Head of caudate nucleus (tissue), 42 donors: ENCODE measurements at regions not wholly inside any gene's neighbourhood (a gene's known extent, or its start where the extent isn't known, plus 50 kb on each side); places are given as distances from the start of the nearest gene placed in this dataset.
"Not testable (repeated sequence)": the region's sequence is repeated elsewhere in the genome, so short reads cannot be mapped to it uniquely, and the experiment has no call there.

ENCODE experiments used
- DNase-seq, 42 donors: peaks; one replicate each; pipeline versions ENCODE4 v3.0.0 to v3.0.0-alpha.2; 2020 to 2021; ENCODE audit warnings: mixed read lengths in 7 of 42
- intact Hi-C: fragments of 100-400 bp; cut with DNase I; formaldehyde crosslinking; loops from one replicate; pipeline ENCODE4 v1.15.0; 2022

DNA sequence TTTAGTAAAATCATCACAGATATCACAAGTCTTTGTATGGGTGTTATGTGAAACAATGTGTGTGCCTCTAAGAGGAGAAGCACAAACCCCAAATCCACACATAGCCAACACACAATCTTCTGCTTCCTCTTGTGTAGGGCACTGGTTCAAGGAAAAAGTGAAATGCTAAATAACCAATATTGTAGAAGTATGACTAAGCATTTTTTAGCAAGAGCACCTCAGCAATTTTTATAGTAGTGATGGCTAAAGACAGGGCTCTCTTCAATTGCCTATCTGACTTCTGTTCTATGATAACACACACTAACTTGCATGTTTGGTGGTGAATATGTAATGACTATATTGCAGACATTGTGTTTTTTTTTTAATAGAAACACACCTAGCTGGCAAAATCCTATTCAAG, 997.9 kb upstream of the ALCAM start:
- no peak for DNase-seq
- intact Hi-C loops, result no loop called here

GRCh38 chr3:104385421-104385820, 981.3 kb upstream of the ALCAM start:
- intact Hi-C loops, result no loop called here
- DNase-seq, result peak in 19 of 42 donors; percentile 4 to 50 (median 13)

- intact Hi-C loops, result no loop called here
- no peak for DNase-seq
Measured at GRCh38 chr3:104388619-104389018, 978.1 kb upstream of the ALCAM start.

DNA sequence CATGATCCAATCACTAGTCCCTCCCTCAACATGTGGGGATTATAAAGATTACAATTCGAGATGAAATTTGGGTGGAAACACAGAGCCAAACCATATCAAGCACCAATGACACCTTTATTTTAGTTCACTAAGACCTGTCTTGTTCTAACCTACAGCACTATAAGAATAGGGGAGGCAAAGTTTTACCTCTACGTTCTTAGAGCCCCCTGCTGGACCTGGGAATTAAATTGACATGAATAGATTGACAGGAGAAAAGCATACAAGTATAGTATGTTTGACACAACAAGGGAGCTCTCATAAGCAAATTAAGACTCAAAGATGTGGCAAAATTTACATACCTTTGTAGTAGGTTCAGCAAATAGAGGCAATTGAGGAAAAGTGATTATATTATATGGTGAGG, 974.4 kb upstream of the ALCAM start:
- intact Hi-C loops, result no loop called here
- no peak for DNase-seq

GRCh38 chr3:104396974-104397669, 969.6 kb upstream of the ALCAM start:
- intact Hi-C loops, result no loop called here
- DNase-seq, result no peak

DNA sequence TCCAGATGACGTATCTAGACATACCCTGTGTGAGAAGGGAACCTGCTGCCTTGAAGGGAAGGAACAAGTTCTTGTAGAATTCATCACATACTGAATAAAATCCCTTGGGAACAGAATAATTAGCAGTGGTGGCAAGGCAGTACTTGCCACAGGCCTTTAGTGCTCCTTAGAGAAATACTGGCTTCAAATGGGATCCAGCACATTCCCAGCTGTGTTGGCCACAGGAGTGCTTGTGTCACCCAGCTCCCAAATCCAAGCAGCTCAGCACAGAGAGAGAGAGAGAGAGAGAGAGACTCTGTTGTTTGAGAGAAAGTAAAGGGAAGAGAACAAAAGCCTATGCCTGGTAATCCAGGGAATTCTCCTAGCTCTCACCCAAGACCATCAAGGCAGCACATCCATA, 969.0 kb upstream of the ALCAM start:
- intact Hi-C loops, result no loop called here
- no peak for DNase-seq

DNA sequence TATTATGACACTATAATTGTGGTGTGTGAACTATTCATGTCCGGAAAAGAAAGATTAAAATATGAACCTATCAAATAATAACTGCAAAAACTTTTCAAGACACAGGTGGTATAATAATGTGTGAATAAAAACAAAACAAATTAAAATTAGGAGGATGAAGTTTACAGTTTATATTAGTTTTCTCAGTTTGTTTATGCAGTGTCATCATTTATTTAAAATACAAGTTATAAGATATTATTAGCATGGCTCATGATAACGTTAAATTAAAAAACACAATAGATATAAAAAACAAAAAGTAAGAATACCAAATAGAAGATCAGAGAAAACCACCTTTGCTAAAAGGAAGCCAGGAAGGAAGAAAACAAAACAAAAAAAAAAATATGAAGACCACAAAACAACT, 963.8 kb upstream of the ALCAM start:
- no peak for DNase-seq
- intact Hi-C loops, result no loop called here

DNA sequence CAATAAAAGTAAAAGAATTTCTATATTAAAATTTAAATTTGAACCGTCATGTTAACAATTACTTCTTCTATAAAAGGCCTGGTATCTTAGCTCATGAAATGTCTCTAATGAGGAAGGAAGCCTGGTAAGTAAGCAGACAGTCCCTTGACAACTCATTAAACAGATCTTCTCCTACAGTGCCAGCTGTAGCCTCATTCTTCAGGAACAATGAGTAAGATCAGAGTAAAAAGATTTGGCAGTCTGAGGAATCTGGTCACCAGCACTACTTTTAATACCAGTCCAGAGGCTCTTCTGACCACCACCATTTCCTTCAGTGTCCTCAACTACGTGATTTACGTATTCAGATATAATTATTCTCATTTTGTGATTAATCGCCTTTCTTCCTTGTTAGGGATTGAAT, 955.0 kb upstream of the ALCAM start:
- intact Hi-C loops, result no loop called here
- no peak for DNase-seq

GRCh38 chr3:104412608-104413580, 953.8 kb upstream of the ALCAM start:
- intact Hi-C loops, result no loop called here
- DNase-seq, result no peak

GRCh38 chr3:104428337-104428925, 938.3 kb upstream of the ALCAM start:
- intact Hi-C loops, result no loop called here
- DNase-seq, result no peak

- intact Hi-C loops, result no loop called here
- no peak for DNase-seq
Measured at GRCh38 chr3:104429727-104430126, 937.0 kb upstream of the ALCAM start.

GRCh38 chr3:104436506-104436905, 930.2 kb upstream of the ALCAM start:
- DNase-seq, result no peak

DNA sequence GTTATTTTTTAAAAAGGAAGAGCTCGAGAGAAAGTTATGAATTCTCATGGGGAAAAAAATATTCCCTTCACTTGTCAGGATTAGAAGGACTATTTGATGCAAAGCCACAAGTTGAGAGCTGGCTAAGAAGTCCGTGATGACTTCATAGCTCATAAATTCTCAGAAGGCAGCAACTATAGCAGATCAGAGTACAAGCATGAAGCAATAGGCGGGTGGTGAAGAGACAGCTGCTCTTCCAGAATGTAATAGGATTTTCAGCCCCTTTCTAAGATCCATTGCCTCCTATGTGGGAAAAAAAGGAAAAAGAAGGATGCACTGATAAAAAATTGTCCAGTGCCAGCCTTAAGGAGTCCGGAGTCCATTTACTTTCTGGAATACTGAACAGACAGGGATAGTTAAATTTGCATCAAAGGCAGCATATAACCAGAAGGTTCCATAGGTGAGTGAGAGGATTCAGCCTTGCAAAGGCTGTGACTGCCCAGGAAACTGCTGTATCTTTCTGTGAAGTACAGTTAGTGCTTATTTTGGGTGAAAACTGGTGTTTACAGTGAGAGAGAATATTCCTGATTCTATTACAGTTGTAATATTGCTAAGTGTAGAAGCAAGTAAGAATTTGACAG, 929.5 kb upstream of the ALCAM start:
- intact Hi-C loops, result no loop called here
- DNase-seq, result peak in 6 of 42 donors; percentile 8 to 57 (median 12)

More at GRCh38 chr3:104436506-104436905, 930.2 kb upstream of the ALCAM start:
- intact Hi-C loops, result no loop called here

- DNase-seq, result peak in 38 of 42 donors; percentile 4 to 87 (median 54)
- intact Hi-C loops, result no loop called here
Measured at GRCh38 chr3:104437891-104438290, 928.8 kb upstream of the ALCAM start.

- no peak for DNase-seq
- intact Hi-C loops, result no loop called here
Measured at GRCh38 chr3:104438706-104439105, 928.0 kb upstream of the ALCAM start.

GRCh38 chr3:104445252-104445919, 921.3 kb upstream of the ALCAM start:
- DNase-seq, intact Hi-C loops: not testable (repeated sequence)

DNA sequence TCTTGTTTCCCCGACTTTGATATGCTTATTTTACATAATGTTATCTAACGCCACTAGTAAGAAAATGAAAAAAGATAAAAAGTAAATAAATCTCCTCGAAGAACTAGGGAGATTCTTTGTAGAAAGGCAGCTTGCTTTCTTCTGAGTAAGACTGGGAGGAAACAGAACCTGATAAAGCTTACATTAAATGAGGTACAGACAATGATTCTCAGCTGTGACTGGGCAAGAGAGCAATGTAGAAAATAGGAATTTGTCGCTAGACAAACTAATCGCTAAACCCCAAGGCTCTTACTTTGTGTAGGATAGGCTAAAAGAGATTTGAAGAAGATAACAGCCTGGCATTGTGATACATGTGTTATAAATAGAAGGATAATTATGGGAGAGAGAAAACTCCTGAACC, 919.0 kb upstream of the ALCAM start:
- no peak for DNase-seq
- intact Hi-C loops, result no loop called here

DNA sequence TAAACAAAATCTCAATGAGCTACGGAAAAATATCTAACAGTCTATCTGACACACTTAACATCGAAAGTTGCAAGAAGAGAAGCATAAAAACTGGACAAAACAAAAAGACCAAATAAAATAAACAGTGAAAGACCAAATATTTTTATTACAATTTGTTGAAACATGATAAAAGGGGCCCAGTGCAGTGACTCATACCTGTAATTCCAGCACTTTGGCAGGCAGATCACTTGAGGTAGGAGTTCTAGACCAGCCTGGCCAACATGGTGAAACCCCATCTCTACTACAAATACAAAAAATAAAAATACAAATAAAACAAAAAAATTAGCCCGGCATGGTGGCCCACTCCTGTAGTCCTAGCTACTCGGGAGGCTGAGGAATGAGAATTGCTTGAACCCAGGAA, 914.0 kb upstream of the ALCAM start:
- intact Hi-C loops, result no loop called here

GRCh38 chr3:104458657-104459056, 908.1 kb upstream of the ALCAM start:
- no peak for DNase-seq
- intact Hi-C loops, result no loop called here

More for the DNA sequence above, 914.0 kb upstream of the ALCAM start:
- no peak for DNase-seq
